Endodermal cell (in vitro differentiated cells): ENCODE measurements at regions not wholly inside any gene's neighbourhood (a gene's known extent, or its start where the extent isn't known, plus 50 kb on each side); places are given as distances from the start of the nearest gene placed in this dataset.

Source experiments
- DNase-seq: peaks from one replicate; pipeline ENCODE4 v3.0.0-alpha.2; 2017
- H3K27ac ChIP-seq: 2 replicates; pipeline ENCODE4 v1.5.1; 2013; ENCODE audit warnings: mild to moderate bottlenecking, low read depth, low read length, moderate library complexity
- H3K27me3 ChIP-seq: 2 replicates; pipeline ENCODE4 v1.6.1; 2013; ENCODE audit warnings: mild to moderate bottlenecking, low read length, moderate library complexity; ENCODE audit not compliant: insufficient read depth, control insufficient read depth, poor library complexity, severe bottlenecking
- H3K36me3 ChIP-seq: 2 replicates; pipeline ENCODE4 v1.7.0; 2013; ENCODE audit warnings: mild to moderate bottlenecking, low read length, moderate library complexity; ENCODE audit not compliant: control insufficient read depth, insufficient read depth
- H3K4me1 ChIP-seq: one replicate; pipeline ENCODE4 v1.7.0; 2013; ENCODE audit warnings: low read length; ENCODE audit not compliant: control insufficient read depth, insufficient read depth
- H3K4me3 ChIP-seq: 2 replicates; pipeline ENCODE4 v1.5.1; 2013; ENCODE audit warnings: mild to moderate bottlenecking, low read length, moderate library complexity
- H3K9ac ChIP-seq: 2 replicates; pipeline ENCODE4 v1.6.1; 2013; ENCODE audit warnings: mild to moderate bottlenecking, low read length, moderate library complexity; ENCODE audit not compliant: poor library complexity, severe bottlenecking; ENCODE audit errors: extremely low read depth
- H3K9me3 ChIP-seq: 2 replicates; pipeline ENCODE4 v1.6.1; 2013; ENCODE audit warnings: mild to moderate bottlenecking, low read length, moderate library complexity; ENCODE audit not compliant: control insufficient read depth
- H3K27ac Mint-ChIP-seq: 2 replicates; pipeline ENCODE4 v1.8.0; 2020; ENCODE audit warnings: mixed read lengths
- H3K27me3 Mint-ChIP-seq: 2 replicates; pipeline ENCODE4 v1.8.0; 2021; ENCODE audit warnings: mild to moderate bottlenecking, mixed read lengths; ENCODE audit not compliant: insufficient read depth
- H3K36me3 Mint-ChIP-seq: 2 replicates; pipeline ENCODE4 v1.8.0; 2020; ENCODE audit warnings: low read depth, mixed read lengths
- H3K4me1 Mint-ChIP-seq: 2 replicates; pipeline ENCODE4 v1.8.0; 2020; ENCODE audit warnings: mixed read lengths
- H3K4me3 Mint-ChIP-seq: 2 replicates; pipeline ENCODE4 v1.8.0; 2020; ENCODE audit warnings: mild to moderate bottlenecking, moderate library complexity, mixed read lengths
- H3K9me3 Mint-ChIP-seq: 2 replicates; pipeline ENCODE4 v1.8.0; 2020; ENCODE audit warnings: mild to moderate bottlenecking, mixed read lengths
- CTCF ChIP-seq: fragments of 200-600 bp; sonication (generic); conservative IDR thresholded peaks from 2 replicates; pipeline ENCODE4 v1.5.0; 2021; ENCODE audit warnings: antibody characterized with exemption, mild to moderate bottlenecking
- WGBS, 2 experiments: methylation state at CpG; one replicate each; pipeline versions ENCODE4 v1.1.5 to v1.1.7; 2013; ENCODE audit warnings: missing lambda C conversion rate in 2 of 2, mixed read lengths in 1 of 2; ENCODE audit not compliant: insufficient coverage in 1 of 2, insufficient read length in 1 of 2; 5-methylcytosine and 5-hydroxymethylcytosine counted together

- 86 to 87% methylated on average over 6 to 10 of the region's 10 CpGs for WGBS, 2 experiments
- Histone ChIP-seq H3K36me3 (no peaks in the 10 kb centered on the region), H3K9me3 (no peaks in the 10 kb centered on the region), H3K4me3 (no peak overlapping the region), H3K9ac (no peak overlapping the region), H3K27ac (no peak overlapping the region), H3K27me3 (peaks cover 24% of the 10 kb centered on the region), H3K4me1 (no peaks in the 10 kb centered on the region)
- H3K27ac Mint-ChIP-seq = no peak overlapping the region
- H3K36me3 Mint-ChIP-seq = no peaks in the 10 kb centered on the region
- H3K4me3 Mint-ChIP-seq = no peak overlapping the region
- H3K27me3 Mint-ChIP-seq = peaks cover 12% of the 10 kb centered on the region
- no peak for DNase-seq
- no peaks in the 10 kb centered on the region for H3K4me1 Mint-ChIP-seq
- no peak for TF ChIP-seq CTCF
- no peaks in the 10 kb centered on the region for H3K9me3 Mint-ChIP-seq
Measured at GRCh38 chr20:59422872-59423544, 122.6 kb downstream of the EDN3 start.

- Histone ChIP-seq H3K4me3 (no peak overlapping the region), H3K4me1 (no peaks in the 10 kb centered on the region), H3K27ac (no peak overlapping the region), H3K9ac (no peak overlapping the region), H3K36me3 (no peaks in the 10 kb centered on the region), H3K27me3 (peaks cover 8% of the 10 kb centered on the region), H3K9me3 (no peaks in the 10 kb centered on the region)
- H3K27ac Mint-ChIP-seq = no peak overlapping the region
- 92 to 93% methylated on average over 8 to 13 of the region's 13 CpGs for WGBS, 2 experiments
- H3K4me3 Mint-ChIP-seq = no peak overlapping the region
- no peaks in the 10 kb centered on the region for H3K36me3 Mint-ChIP-seq
- DNase-seq = no peak
- peaks cover 3% of the 10 kb centered on the region for H3K9me3 Mint-ChIP-seq
- H3K4me1 Mint-ChIP-seq = no peaks in the 10 kb centered on the region
- peaks cover 10% of the 10 kb centered on the region for H3K27me3 Mint-ChIP-seq
- no peak for TF ChIP-seq CTCF
Measured at GRCh38 chr20:59424976-59425375, 124.6 kb downstream of the EDN3 start.

DNA sequence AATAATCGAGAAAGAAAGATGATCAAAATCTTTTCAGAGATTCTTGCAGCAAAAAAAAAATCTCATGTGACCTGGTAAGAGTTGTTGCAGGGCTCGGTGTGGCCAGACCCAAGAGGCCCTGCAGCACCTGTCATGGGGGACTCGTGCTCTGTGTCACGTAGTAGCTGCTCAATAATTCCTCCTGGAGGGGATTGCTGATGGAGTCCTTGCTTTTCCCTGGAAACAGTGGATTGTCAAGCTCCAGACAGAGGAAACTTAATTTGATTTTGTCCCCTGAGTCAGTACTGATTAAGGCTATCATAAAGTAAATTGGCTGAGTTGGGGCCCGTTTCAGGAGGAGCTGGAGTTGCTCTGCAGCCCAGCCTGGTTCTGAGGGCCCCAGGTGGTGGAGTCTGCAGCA, 125.2 kb downstream of the EDN3 start:
- Histone ChIP-seq H3K4me3 (no peak overlapping the region), H3K9me3 (no peaks in the 10 kb centered on the region), H3K27ac (no peak overlapping the region), H3K9ac (no peak overlapping the region), H3K27me3 (peaks cover 2% of the 10 kb centered on the region), H3K4me1 (no peaks in the 10 kb centered on the region), H3K36me3 (no peaks in the 10 kb centered on the region)
- H3K4me1 Mint-ChIP-seq = no peaks in the 10 kb centered on the region
- H3K27ac Mint-ChIP-seq = no peak overlapping the region
- H3K36me3 Mint-ChIP-seq = no peaks in the 10 kb centered on the region
- peaks cover 4% of the 10 kb centered on the region for H3K27me3 Mint-ChIP-seq
- 94 to 96% methylated on average over 5 of the region's 5 CpGs for WGBS, 2 experiments
- no peak overlapping the region for H3K4me3 Mint-ChIP-seq
- no peak for TF ChIP-seq CTCF
- H3K9me3 Mint-ChIP-seq = peaks cover 3% of the 10 kb centered on the region
- no peak for DNase-seq
